Epithelial cell of prostate (primary cell): ENCODE measurements at regions not wholly inside any gene's neighbourhood (a gene's known extent, or its start where the extent isn't known, plus 50 kb on each side); places are given as distances from the start of the nearest gene placed in this dataset.
"Not testable (repeated sequence)": the region's sequence is repeated elsewhere in the genome, so short reads cannot be mapped to it uniquely, and the experiment has no call there.

Source experiments
- DNase-seq: peaks from one replicate; pipeline ENCODE4 v3.0.0-alpha.2; 2011; ENCODE audit warnings: low read depth, low spot score
- H3K27ac ChIP-seq: fragments of 450-650 bp; 2 replicates; pipeline ENCODE4 v1.5.1; 2017; ENCODE audit warnings: mild to moderate bottlenecking

DNA sequence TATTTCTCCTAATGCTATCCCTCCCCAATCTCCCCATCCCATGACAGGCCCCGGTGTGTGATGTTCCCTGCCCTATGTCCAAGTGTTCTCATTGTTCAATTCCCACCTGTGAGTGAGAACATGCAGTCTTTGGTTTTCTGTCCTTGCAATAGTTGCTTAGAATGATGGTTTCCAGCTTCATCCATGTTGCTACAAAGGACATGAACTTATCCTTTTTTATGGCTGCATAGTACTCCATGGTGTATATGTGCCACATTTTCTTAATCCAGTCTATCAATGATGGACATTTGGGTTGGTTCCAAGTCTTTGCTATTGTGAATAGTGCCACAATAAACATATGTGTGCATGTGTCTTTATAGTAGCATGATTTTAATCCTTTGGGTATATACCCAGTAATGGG lies 51.3 kb upstream of the RIOK2 start:
- H3K27ac ChIP-seq, DNase-seq: not testable (repeated sequence)

DNA sequence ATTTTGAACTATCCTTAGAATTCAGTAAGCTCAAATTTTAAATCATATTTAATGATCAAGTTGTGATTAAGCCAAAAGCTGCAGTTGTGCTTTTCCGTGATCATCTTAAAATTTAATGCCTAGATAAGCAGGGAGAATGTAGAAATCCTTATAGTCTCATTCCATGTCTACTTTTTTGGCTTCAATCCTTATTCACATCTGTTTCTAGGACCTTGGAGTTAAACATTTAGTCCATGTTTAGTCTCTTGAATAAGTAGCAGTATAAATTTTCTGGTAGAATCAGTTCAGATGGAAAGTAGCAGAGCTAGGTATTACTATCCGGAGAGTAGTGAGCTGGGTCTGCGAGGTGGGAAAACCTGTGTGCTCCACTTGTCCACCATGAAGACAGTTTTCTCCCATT lies 59.3 kb upstream of the RIOK2 start:
- DNase-seq = no peak
- H3K27ac ChIP-seq = no peak overlapping the region

DNA sequence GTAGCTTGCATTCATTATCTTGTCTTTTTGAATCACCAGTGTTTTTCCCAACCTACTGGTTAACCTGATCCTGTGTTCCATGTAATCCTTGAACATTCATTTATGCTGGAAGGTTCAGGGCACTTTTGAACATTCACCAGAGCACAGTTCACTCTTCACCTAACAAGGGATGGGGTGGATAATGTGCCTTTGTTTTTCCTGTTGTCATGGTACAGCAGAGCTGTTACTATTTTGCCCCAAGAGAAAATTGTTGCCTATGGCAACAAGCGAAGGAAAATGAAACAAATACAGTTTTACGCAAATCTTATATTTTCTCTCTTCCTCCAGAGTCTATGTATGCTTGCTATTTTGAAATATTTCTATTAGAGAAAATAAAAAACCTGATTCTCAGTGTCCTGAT lies 60.3 kb upstream of the RIOK2 start:
- no peak for DNase-seq
- no peak overlapping the region for H3K27ac ChIP-seq

DNA sequence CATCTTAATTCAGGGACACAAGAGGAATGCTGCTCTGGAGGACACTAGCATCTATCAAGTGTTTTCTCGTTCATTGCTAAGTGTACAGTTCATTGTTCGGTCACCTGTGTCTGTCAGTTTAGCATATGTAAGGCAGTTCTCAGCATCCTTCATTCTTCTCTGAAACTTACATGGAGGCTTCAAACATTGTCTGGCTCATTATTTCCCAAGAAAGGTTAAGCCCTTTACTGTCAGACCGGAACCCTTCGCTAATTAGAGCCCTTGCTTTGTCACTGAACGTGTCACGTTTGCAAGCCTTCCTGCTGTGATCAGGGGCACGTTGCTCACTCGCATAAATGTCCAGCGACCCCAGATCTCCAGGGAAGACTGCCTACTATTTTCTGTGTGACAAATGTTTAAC lies 62.3 kb upstream of the RIOK2 start:
- no peak for DNase-seq
- H3K27ac ChIP-seq = no peak overlapping the region

DNA sequence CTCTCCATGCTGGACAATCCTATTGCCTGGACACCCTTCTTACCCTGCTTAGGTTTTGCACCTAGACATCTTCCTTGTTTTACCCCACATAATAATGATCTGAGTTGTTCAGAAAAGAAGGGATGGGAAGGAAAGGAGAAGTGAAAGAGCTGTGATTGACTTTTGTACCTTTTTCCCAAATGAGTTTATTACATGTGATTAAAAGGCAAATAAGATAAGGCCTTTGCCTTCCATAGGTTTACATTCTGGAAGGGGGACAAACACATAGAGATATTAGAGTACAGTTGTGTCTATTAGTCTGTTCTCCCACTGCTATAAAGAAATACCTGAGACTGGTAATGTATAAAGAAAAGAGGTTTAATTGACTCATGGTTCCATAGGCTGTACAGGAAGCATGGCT lies 67.1 kb upstream of the RIOK2 start:
- no peak for DNase-seq
- no peak overlapping the region for H3K27ac ChIP-seq

DNA sequence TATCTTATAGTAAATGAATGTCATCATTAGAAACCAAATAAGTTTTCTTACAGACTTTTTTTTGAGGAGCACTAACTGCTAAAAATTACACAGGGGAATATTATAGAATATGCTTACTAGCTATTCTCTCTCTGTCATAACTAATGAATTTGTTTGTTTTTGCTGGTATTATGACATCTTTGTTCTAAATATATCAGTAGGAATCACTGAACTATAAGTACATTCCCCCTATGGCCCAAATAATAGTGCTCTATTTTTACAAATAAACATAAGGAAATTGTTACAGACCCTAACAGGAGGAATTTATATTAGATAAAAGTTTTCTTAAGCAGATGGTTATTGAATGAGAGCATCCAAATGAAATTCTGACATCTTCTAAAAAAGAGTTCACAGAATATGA lies 83.0 kb upstream of the RIOK2 start:
- DNase-seq = no peak

DNA sequence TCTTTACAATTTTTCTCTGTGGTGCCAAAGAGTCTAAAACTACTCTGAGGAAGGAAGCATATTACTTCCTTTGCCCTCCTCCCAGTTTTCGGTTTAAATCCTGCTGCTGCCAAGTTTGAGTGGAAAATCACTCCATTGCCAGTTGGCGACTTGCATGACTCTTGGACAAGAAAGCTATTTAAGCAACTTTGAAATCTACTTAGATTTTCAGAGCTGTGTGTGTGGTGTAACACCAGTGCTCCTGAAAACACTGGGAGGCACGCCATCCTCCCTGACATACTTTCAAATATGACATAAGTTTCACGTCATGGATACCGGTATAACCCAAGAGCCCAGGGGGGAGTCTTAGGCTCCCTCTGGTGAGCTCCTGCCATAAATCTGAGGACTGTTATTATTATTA lies 83.5 kb upstream of the RIOK2 start:
- no peak overlapping the region for H3K27ac ChIP-seq
- no peak for DNase-seq

More for the DNA sequence above, 83.0 kb upstream of the RIOK2 start:
- no peak overlapping the region for H3K27ac ChIP-seq

DNA sequence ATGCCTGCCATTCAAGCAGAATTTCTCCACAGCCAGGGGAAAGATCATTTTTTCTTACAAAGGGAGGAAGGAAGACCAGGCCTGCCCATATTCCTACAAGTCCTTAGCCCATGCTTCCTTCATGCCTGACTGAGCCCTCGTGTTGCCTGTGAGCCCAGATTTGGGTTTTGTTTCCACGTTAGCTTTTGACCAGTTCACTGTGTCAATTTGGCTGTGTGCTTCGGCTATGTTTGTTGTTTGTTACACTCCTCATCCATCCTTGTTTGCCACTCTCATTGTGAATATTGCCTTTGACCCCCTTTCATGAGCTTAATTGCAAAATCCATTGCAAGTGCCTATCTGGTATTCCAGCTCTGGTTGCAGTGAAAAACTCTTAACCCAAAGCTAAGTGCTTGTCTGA lies 84.7 kb upstream of the RIOK2 start:
- H3K27ac ChIP-seq = no peak overlapping the region
- no peak for DNase-seq

DNA sequence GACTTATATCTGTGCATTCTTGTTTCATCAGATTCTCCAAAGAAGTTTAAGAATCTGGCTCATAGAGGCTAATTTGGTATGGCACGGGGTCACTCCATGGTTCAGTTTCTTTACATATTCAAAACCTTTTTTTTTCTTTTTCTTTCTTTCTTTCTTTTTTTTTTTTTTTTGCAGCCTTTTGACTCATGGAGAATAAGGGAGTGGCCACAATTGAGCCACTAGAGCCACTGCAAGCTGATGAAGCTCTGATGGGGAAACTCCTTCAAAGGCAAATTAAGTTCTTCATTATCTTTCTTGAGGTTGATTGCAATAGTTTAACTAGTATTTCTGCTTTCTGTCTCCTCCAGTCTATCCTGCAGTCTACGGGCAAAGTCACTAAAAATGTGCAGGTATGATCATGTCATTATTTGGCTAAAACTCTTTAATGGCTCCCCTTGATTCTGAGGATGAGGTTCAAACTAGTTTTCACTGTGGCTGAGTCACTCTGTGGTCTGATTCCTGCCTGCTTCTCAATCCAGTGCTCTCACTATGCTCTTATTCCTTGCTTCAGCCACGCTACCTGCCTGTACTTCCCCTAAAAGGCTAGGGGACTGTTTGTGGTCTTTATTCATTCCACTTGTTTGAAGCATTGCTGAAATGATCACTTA lies 93.5 kb upstream of the RIOK2 start:
- DNase-seq = no peak
- no peak overlapping the region for H3K27ac ChIP-seq

DNA sequence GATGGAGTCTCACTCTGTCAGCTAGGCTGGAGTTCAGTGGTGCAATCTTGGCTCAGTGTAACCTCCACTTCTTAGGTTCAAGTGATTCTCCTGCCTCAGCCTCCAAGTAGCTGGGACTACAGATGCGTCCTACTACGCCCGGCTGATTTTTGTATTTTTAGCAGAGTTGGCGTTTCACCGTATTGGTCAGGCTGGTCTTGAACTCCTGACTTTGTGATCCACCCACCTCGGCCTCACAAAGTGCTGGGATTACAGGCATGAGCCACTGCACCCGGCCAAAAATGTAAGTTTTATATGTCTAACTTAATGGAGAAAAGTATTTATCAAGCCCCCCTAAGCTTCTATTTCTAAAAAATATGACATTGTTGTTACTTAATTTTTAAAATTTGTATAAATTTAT lies 98.2 kb upstream of the RIOK2 start:
- no peak for DNase-seq
- no peak overlapping the region for H3K27ac ChIP-seq

DNA sequence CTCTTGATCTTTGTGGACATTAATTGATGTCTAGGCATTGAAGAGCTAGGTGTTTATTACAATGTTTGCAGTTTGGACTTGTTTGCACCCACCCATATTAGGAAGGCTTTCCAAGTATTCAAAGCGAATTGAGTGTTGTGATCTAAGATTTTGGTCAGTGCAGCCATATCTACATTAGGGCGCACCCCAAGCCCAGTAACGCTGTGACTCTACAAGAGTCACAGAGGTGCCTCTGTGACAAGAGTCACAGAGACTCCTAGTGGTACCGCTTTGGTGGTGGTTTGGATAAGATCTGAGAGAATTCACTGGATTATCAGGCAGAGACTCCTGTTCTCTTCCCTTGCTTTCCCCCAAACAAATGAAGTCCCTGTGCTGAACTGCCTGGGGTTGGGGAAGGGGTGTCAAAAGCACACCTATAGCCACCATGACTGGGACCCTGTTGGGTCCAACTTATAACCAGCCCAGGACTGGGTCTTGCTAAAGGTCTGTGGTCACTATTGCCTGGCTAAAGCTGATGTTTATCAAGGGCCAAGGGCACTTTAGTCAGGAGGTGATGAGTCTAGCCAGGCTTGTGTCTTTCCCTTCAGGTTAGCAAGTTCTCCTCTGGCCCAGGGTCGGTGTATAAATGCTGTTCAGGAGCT lies 114.1 kb upstream of the RIOK2 start:
- no peak for DNase-seq
- no peak overlapping the region for H3K27ac ChIP-seq

DNA sequence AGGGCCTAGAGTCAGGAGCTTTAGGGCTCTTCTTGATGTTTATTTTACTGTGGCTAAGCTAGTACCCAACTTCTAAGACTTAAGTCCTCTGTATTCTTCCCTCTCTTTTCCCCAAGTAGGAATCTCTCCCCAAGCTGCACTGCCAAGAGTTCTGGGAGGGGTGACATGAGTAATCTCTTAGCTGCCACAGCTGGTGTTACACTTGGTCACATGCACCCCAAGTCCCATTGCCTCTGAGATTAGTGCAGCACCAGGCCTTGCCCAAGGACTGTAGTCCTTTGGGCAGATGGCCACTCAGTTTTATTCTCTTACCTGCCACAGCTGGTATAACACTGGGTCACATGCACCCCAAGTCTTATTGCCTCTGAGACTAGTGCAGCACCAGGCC lies 114.7 kb upstream of the RIOK2 start:
- DNase-seq = no peak
- H3K27ac ChIP-seq = no peak overlapping the region

DNA sequence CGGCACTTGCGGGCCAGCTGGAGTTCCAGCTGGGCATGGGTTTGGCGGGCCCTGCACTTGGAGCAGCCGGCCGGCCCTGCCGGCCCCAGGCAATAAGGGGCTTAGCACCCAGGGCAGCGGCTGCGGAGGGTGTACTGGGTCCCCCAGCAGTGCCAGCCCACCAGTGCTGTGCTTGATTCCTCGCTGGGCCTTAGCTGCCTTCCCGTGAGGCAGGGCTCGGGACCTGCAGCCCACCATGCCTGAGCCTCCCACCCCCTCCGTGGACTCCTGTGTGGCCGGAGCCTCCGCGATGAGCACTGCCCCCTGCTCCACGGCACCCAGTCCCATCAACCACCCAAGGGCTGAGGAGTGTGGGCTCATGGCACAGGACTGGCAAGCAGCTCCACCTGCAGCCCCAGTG lies 118.1 kb upstream of the RIOK2 start:
- not testable (repeated sequence) for DNase-seq, H3K27ac ChIP-seq

DNA sequence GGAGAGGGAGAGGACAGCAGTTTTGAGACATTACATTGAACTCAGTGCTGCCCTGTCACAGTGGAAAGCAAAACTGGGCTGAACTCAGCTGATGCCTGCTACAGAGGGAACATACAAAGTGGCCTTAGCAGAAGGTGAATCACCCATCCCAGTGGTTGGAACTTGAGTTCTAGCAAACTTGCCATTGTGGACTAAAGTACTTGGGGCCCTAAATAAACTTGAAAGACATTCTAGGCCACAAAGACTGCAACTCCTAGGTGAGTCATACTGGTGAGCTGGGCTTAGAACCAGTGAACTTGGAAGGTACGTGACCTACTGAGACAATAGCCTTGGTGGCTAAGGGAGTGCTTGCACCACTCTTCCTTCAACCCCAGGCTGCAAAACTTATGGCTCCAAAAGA lies 155.7 kb upstream of the RIOK2 start:
- no peak overlapping the region for H3K27ac ChIP-seq
- DNase-seq = no peak

DNA sequence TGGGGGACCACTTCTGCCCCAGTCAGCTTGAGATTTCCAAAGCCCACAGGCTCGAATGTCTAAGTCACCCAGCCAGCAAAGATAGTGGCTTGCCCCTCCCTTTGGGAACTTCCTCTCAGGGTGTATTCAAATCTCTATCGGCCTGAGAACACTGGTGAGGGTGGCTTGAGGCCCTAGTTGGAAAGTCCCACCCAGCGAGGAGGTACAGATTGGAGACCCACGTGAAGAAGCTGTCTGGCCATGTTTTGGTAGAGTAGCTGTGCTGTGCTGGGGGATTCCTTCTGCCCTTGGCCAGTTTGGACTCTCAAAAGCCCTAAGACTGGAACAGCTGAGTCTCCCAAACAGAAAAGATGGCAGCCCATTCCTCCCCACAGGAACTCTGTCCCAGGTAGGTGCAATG lies 172.7 kb upstream of the RIOK2 start:
- DNase-seq = no peak
- no peak overlapping the region for H3K27ac ChIP-seq

DNA sequence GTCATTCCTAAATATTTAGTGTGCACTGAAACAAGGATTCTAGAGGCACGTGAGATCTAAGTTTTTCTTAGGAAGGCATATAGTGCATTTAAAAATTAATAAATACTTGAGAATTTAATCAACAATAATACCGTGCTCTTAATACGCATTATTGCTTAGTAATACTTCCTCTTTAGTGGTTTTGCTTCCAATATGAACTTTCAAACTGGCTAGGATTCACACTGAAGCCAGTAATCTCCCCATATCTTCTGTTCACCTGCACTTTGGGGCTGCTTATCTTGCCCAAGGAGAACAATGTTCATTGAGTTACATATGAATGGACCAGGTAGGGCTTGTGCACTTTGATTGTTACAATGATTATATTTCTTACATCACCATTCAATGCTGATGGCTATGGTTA lies 180.5 kb upstream of the RIOK2 start:
- DNase-seq = no peak
- no peak overlapping the region for H3K27ac ChIP-seq

DNA sequence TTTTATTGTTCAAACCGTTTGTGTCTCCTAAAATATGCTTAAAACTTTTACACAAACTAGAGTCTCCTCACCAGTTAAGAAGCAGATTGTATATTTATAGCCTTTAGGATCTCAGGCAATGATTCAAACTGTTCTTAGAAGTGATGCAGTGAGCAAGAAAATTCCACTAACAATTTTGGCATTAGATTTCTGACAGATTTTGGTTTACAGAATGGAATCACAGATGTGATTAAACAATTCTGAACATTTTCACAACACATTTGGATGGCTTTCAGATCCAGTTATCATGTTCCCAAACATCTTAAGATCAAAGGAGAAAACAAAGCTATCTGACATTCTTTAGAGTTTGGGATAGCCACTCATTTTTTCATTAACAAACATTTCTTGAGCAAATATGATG lies 181.7 kb upstream of the RIOK2 start:
- DNase-seq = no peak
- no peak overlapping the region for H3K27ac ChIP-seq

DNA sequence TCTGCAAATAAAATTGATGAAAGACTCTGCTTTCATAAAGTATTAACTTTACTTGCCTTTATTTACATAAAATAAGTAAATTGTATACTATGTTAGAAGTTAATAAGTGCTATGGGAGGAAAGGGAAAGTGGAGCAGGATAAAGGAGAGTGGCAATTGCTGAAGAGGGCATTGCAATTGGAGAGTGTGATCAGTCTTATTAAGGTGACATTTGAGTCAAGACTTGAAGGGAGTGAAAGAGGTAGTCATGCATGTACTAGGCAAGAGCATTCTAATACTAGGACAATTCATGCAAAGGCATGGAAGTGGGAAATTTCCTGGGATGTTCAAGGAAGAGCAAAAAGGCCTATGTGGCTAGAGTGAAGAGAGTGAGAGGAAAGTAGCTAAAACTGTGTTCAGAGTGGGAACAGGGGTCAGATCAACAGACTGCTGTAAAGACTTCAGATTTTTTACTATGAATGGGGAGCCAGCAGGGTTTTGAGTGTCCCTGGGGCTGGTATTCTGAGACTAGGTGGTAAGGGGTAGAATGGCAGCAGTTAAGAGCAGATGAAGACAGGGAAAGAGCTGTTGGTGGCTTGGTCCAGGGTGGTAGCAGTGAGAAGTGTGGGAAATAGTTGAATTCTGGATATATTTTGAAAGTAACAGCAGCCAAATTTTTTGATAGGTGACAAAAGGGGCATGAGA lies 182.3 kb upstream of the RIOK2 start:
- DNase-seq = no peak
- no peak overlapping the region for H3K27ac ChIP-seq

DNA sequence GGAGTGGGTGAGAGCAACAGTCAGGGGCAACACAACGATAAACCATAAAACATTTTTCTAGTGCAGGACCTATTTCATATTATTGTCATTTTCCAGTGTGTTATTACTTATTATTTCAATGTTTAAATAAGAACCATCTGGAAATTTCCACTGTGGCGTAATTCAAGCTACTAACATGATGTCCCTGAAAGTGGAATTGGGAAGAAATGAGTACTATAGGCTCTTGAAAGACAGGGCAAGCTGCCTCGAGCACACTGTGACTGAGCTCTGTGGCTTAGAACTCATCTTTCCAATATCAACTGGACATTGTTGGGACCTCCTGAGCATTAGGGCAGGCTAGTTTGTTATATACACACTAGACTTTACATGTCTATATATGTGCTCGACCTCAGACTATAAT lies 182.9 kb upstream of the RIOK2 start:
- DNase-seq = no peak
- H3K27ac ChIP-seq = no peak overlapping the region

DNA sequence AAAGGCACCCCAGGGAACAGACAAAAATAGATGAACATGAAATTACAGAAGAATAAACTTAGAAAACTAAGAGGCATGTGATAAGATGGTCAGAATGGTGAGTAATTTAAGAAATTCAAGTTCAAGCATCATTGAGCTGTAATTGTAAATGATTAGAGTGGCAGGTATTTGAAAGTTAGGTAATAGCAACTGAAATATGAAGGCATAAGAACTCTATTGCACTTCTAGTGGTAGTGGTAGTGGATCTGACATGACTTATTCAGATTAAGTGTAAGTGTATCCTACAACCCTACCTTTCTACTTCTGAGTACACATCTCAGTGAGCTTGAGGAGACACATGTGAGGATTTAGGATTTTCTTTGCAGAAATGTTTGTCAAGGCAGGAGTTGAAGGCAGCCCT lies 192.9 kb upstream of the RIOK2 start:
- DNase-seq = no peak
- H3K27ac ChIP-seq = no peak overlapping the region

DNA sequence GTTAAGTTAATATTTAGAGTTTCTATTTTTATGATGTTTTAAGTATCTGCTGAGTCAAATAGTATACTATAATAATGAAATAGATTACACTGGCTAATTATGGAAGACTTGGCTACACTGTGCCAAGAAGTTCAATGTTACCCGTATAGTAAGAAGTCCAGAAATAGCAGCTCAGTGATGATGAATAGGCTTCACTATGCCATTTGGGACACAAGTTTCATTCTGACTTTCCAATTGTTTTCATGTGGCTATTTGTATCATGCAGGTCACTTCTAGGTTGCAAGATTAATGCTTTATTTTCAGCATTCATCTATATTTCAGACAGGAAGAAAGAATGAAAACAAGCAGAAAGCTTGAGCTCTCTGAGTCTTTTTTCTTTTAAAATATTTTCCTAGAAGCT lies 194.5 kb upstream of the RIOK2 start:
- no peak for DNase-seq

DNA sequence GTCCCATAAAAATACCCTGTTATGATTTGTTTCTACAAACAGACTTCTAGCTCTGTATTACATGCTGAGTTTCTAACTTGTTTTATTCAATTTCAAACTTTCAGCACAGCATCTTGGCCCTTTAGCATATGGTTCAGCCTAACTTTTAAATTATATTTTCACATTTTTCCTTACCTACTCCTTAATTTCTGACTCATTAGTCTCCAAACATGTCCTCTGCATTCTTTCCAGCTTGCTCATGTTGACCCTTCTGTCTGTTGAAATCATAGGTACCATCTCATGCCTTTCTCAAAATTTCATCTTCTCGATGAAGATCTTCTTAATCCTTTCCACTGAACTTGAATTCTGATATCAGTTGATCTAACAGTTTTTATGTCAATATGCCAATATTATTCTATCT lies 200.9 kb upstream of the RIOK2 start:
- H3K27ac ChIP-seq = no peak overlapping the region
- DNase-seq = no peak

More for the DNA sequence above, 194.5 kb upstream of the RIOK2 start:
- H3K27ac ChIP-seq = no peak overlapping the region
